ENCODE measurements at regions not wholly inside any gene's neighbourhood (a gene's known extent, or its start where the extent isn't known, plus 50 kb on each side); places are given as distances from the start of the nearest gene placed in this dataset.

DNA sequence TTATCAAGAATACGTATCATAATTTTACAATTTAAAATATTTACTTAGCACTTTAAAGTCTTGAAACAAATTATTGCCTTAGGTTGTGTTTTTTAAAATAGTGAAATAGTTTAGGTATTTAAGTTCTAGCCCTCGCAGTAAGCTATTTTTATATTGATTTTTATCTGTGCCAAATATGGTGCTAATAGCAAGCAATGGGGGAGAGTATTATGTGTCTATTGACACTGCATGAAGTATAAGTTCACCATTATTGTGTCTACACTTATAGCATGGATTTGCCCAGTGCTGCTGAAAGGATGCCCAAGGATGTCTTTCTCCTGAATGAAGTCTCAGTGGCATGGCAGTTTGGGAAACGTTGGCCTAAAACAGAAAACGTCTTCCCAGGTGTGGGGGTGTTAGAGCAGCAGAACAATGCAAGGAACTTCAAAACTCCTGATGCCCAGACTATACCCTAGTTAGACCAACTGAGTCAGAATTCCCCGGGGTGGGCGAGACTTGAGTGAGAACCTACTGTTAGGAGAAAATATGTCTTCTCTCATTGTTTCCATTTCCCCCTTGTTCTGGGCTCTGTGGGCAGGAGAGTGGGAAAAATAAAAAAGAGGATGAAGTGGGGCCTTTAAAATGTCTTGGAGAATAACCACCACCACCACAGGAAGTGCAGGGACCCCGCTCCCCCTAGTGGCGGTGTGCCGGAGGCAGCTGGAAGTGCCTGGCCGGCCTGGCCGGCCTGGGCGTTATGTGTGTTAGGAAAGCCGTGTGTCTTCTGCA, 104.2 kb upstream of the SLC7A14 start (continued):
- TF ChIP-seq MYC (IDR thresholded peaks at IDR 0.05; ENCODE audit: low read depth, low read length) (peak; percentile 65), MYC (CRISPR knock-in tag; IDR thresholded peaks at IDR 0.05; ENCODE audit: borderline replicate concordance, low read depth) (no peak), ZNF143 (CRISPR knock-in tag; IDR thresholded peaks at IDR 0.05) (no peak), HDAC8 (tag; IDR thresholded peaks at IDR 0.05) (no peak), SOX6 (IDR thresholded peaks at IDR 0.05) (no peak), NBN (IDR thresholded peaks at IDR 0.05; ENCODE audit: low read depth) (0 out of 2 replicates have a peak, but pooled peaks have one; percentile 31)
- TF ChIP-seq, protein P1, sequence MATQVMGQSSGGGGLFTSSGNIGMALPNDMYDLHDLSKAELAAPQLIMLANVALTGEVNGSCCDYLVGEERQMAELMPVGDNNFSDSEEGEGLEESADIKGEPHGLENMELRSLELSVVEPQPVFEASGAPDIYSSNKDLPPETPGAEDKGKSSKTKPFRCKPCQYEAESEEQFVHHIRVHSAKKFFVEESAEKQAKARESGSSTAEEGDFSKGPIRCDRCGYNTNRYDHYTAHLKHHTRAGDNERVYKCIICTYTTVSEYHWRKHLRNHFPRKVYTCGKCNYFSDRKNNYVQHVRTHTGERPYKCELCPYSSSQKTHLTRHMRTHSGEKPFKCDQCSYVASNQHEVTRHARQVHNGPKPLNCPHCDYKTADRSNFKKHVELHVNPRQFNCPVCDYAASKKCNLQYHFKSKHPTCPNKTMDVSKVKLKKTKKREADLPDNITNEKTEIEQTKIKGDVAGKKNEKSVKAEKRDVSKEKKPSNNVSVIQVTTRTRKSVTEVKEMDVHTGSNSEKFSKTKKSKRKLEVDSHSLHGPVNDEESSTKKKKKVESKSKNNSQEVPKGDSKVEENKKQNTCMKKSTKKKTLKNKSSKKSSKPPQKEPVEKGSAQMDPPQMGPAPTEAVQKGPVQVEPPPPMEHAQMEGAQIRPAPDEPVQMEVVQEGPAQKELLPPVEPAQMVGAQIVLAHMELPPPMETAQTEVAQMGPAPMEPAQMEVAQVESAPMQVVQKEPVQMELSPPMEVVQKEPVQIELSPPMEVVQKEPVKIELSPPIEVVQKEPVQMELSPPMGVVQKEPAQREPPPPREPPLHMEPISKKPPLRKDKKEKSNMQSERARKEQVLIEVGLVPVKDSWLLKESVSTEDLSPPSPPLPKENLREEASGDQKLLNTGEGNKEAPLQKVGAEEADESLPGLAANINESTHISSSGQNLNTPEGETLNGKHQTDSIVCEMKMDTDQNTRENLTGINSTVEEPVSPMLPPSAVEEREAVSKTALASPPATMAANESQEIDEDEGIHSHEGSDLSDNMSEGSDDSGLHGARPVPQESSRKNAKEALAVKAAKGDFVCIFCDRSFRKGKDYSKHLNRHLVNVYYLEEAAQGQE (IDR thresholded peaks at IDR 0.05; ENCODE audit: borderline replicate concordance) = peak; percentile 88
- TF ChIP-seq, protein P1 (CRISPR knock-in tag; IDR thresholded peaks at IDR 0.05; ENCODE audit: low read depth) = no peak
- TF ChIP-seq, protein P2, sequence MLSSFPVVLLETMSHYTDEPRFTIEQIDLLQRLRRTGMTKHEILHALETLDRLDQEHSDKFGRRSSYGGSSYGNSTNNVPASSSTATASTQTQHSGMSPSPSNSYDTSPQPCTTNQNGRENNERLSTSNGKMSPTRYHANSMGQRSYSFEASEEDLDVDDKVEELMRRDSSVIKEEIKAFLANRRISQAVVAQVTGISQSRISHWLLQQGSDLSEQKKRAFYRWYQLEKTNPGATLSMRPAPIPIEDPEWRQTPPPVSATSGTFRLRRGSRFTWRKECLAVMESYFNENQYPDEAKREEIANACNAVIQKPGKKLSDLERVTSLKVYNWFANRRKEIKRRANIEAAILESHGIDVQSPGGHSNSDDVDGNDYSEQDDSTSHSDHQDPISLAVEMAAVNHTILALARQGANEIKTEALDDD (IDR thresholded peaks at IDR 0.05) = no peak
- TF ChIP-seq, protein P3, sequence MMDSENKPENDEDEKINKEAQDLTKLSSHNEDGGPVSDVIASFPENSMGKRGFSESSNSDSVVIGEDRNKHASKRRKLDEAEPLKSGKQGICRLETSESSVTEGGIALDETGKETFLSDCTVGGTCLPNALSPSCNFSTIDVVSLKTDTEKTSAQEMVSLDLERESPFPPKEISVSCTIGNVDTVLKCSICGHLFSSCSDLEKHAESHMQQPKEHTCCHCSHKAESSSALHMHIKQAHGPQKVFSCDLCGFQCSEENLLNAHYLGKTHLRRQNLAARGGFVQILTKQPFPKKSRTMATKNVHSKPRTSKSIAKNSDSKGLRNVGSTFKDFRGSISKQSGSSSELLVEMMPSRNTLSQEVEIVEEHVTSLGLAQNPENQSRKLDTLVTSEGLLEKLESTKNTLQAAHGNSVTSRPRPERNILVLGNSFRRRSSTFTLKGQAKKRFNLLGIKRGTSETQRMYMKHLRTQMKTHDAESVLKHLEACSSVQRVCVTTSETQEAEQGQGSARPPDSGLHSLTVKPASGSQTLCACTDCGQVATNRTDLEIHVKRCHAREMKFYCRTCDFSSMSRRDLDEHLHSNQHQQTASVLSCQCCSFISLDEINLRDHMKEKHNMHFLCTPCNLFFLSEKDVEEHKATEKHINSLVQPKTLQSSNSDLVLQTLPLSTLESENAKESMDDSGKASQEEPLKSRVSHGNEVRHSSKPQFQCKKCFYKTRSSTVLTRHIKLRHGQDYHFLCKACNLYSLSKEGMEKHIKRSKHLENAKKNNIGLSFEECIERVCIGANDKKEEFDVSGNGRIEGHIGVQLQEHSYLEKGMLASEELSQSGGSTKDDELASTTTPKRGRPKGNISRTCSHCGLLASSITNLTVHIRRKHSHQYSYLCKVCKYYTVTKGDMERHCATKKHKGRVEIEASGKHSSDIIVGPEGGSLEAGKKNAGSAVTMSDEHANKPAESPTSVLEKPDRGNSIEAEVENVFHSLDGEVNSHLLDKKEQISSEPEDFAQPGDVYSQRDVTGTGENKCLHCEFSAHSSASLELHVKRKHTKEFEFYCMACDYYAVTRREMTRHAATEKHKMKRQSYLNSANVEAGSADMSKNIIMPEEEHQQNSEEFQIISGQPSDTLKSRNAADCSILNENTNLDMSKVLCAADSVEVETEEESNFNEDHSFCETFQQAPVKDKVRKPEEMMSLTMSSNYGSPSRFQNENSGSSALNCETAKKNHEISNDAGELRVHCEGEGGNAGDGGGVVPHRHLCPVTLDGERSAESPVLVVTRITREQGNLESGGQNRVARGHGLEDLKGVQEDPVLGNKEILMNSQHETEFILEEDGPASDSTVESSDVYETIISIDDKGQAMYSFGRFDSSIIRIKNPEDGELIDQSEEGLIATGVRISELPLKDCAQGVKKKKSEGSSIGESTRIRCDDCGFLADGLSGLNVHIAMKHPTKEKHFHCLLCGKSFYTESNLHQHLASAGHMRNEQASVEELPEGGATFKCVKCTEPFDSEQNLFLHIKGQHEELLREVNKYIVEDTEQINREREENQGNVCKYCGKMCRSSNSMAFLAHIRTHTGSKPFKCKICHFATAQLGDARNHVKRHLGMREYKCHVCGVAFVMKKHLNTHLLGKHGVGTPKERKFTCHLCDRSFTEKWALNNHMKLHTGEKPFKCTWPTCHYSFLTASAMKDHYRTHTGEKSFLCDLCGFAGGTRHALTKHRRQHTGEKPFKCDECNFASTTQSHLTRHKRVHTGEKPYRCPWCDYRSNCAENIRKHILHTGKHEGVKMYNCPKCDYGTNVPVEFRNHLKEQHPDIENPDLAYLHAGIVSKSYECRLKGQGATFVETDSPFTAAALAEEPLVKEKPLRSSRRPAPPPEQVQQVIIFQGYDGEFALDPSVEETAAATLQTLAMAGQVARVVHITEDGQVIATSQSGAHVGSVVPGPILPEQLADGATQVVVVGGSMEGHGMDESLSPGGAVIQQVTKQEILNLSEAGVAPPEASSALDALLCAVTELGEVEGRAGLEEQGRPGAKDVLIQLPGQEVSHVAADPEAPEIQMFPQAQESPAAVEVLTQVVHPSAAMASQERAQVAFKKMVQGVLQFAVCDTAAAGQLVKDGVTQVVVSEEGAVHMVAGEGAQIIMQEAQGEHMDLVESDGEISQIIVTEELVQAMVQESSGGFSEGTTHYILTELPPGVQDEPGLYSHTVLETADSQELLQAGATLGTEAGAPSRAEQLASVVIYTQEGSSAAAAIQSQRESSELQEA (IDR thresholded peaks at IDR 0.05; ENCODE audit: low read depth) = no peak

Data from K562 (cell line).